AG09319 (cell line): ENCODE measurements at regions not wholly inside any gene's neighbourhood (a gene's known extent, or its start where the extent isn't known, plus 50 kb on each side); places are given as distances from the start of the nearest gene placed in this dataset.

Experiments used
- DNase-seq: peaks from one replicate; pipeline ENCODE4 v3.0.0-alpha.2; 2010; ENCODE audit warnings: low read depth; ENCODE audit errors: extremely low read depth
- TF ChIP-seq, protein P1 (sequence below): IDR thresholded peaks from 2 replicates; pipeline ENCODE4 v1.5.1; 2011; ENCODE audit warnings: low read depth, mild to moderate bottlenecking, inconsistent platforms, low read length, moderate library complexity

- TF ChIP-seq, protein P1, sequence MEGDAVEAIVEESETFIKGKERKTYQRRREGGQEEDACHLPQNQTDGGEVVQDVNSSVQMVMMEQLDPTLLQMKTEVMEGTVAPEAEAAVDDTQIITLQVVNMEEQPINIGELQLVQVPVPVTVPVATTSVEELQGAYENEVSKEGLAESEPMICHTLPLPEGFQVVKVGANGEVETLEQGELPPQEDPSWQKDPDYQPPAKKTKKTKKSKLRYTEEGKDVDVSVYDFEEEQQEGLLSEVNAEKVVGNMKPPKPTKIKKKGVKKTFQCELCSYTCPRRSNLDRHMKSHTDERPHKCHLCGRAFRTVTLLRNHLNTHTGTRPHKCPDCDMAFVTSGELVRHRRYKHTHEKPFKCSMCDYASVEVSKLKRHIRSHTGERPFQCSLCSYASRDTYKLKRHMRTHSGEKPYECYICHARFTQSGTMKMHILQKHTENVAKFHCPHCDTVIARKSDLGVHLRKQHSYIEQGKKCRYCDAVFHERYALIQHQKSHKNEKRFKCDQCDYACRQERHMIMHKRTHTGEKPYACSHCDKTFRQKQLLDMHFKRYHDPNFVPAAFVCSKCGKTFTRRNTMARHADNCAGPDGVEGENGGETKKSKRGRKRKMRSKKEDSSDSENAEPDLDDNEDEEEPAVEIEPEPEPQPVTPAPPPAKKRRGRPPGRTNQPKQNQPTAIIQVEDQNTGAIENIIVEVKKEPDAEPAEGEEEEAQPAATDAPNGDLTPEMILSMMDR, result no peak
- no peak for DNase-seq
These were observed 149.9 kb downstream of the EVX1 start for GRCh38 chr7:27392477-27392876.

GRCh38 chr7:27394871-27395270 is 152.3 kb downstream of the EVX1 start:
- TF ChIP-seq, protein P1, result no peak
- DNase-seq, result no peak

DNA sequence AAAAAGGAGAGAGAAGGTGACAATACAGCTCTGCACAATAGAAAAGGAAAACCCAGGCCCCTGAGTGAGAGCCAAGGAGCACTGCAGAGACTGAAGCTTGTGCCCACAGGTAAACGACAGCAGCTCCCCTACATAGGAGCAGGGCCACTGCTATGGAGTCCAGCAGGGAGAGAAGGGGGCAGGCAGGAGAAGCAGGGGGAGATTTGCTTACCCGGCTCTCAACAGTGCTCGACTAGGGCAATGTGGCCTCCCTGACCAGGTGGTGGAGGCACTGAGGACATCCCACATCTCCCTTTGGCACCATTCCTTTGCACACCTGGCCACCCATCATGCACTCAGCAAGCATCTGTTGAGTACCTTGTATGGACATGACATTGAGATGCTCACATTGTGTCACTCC is 153.0 kb downstream of the EVX1 start:
- TF ChIP-seq, protein P1, result no peak
- DNase-seq, result no peak

DNA sequence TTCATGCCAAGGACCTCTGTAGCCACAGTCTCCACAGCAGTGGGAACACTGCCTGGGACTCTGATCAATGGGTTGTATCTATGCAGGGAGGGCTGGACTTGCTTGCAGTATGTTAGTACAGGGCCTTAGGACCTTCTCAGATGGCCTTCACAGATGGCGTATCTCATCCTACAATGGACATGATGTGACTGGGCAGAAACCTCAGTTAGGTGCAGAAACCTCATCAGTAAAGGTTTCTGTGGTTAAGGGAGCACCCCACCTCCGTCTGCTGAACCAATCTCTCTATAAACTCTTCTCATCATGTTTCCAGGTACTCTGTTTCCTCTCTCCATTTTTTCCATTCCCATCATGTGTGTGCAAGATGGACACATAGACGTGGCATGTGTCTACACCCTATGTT is 154.9 kb downstream of the EVX1 start:
- TF ChIP-seq, protein P1, result no peak
- DNase-seq, result no peak

DNA sequence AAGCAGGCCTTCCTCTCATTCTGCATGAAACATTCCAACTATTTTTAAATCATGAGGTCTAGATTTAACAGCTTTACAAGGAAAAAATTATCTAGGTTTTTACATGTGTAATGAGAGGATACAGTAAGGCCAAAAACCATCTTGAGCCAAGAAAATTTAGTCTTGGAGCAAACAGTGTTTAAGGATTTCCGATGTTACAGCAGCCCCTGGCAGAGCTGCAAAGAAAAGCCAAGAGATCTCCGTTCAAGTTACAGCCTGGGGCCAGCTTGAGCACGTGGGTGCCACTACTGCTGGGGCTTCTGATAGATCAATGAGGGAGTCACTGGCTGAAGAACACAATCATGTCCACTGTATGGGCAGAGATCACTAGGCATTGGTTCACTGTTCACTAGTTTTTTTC is 156.2 kb downstream of the EVX1 start:
- no peak for DNase-seq
- TF ChIP-seq, protein P1, result no peak

DNA sequence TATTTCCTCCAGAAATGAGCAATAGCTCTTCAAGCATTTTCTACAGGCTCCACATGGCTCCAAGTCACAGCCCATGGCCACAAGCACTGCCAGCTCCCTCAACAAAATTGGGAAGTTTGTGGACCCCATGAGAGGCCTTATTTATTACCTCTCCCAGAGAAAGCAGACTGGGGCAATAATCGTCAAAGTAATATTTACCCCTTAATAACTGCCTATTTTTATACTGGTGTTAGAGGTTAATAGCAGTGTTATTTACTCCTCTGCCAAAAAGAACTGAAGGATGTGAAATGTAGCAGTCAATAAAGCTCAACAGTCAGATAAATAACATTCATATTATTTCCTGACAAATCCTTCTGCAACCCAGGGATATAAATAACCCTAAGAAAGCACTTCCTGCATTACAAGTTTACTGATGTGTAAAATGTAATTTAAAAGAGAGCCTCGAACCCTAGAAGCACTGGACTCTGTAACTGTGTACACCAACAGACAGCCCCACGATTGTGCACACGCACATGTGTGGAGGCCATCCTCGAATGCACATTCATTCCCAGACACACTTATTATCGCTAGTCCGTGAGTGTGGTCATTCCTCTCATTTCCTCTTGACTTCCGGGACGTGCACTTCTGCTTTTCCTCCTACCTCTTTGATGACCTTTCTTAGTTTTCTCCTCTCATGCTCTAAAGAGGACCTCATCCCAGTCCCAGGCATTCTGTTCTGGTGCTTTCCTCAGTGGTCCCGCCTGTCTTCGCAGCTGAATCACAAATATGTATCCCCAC is 157.4 kb downstream of the EVX1 start:
- TF ChIP-seq, protein P1, result no peak
- no peak for DNase-seq

DNA sequence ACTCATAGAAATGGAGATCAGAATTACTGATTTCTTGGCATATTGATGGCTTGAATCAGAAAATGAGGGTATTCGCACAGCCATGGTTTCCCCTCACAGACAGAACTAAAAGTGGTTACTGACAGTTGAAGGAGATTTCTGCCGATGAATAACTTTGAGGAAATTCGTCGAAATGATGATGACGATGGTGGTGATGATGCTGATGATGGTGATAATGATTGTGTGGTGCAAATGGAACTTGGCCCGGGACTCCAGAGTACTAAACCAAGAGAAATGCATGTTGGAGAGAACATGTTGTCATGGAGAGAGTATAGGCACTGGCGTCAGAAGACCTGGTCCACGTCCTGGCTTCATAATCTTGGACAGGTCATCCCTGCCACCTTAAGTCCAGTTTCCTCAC is 163.2 kb downstream of the EVX1 start:
- DNase-seq, result no peak
- TF ChIP-seq, protein P1, result no peak
